Fibroblast of villous mesenchyme (primary cell): ENCODE measurements at regions not wholly inside any gene's neighbourhood (a gene's known extent, or its start where the extent isn't known, plus 50 kb on each side); places are given as distances from the start of the nearest gene placed in this dataset. TPM values are rescaled to one million over a fixed set of nuclear protein-coding genes. Genes with fewer than 3 reads are reported as not detected.

Experiments used
- DNase-seq: peaks from one replicate; pipeline ENCODE4 v3.0.0-alpha.2; 2010; ENCODE audit warnings: low read depth
- H3K4me3 ChIP-seq: 2 replicates; pipeline ENCODE4 v1.5.1; 2011; ENCODE audit warnings: low read depth, mild to moderate bottlenecking, low read length
- small RNA-seq: library from RNA; depleted of rRNA; stranded (forward); fragments of <200 nt; gene quantifications from one replicate; pipeline ENCODE3, GENCODE V24; 2012
- TF ChIP-seq, protein P1 (sequence below): IDR thresholded peaks from 2 replicates; pipeline ENCODE4 v1.5.1; 2012; ENCODE audit warnings: low read depth, mild to moderate bottlenecking, low read length; ENCODE audit not compliant: insufficient read depth

DNA sequence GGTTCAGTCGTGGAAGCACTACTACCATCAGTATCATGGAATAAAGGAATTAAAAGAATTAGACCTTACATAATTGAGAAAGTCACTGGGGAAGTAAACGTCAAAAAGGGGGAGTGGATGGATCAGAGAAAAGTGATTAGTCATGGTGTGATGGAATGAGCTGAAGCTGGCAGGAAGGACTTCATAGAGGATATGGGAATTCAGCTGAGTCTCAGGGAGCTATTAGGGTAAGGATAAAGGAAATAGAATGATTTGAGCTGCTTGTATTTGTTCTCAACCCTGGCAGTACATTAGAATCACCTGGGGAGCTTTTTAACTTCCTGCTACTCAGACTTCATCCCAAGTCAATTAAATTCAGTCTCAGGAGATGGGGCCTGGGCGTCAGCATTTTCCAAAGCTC lies 53.4 kb upstream of the SETBP1 start:
- TF ChIP-seq, protein P1, sequence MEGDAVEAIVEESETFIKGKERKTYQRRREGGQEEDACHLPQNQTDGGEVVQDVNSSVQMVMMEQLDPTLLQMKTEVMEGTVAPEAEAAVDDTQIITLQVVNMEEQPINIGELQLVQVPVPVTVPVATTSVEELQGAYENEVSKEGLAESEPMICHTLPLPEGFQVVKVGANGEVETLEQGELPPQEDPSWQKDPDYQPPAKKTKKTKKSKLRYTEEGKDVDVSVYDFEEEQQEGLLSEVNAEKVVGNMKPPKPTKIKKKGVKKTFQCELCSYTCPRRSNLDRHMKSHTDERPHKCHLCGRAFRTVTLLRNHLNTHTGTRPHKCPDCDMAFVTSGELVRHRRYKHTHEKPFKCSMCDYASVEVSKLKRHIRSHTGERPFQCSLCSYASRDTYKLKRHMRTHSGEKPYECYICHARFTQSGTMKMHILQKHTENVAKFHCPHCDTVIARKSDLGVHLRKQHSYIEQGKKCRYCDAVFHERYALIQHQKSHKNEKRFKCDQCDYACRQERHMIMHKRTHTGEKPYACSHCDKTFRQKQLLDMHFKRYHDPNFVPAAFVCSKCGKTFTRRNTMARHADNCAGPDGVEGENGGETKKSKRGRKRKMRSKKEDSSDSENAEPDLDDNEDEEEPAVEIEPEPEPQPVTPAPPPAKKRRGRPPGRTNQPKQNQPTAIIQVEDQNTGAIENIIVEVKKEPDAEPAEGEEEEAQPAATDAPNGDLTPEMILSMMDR: no peak
- peak; percentile 36 for DNase-seq
- H3K4me3 ChIP-seq: no peak overlapping the region

- H3K4me3 ChIP-seq: no peak overlapping the region
- TF ChIP-seq, protein P1: no peak
- no peak for DNase-seq
Observed at GRCh38 chr18:44629406-44629805, 51.3 kb upstream of the SETBP1 start.

- no peak for DNase-seq
- H3K4me3 ChIP-seq: no peak overlapping the region
- TF ChIP-seq, protein P1: no peak
Observed at GRCh38 chr18:44630118-44630517, 50.6 kb upstream of the SETBP1 start.

Small RNA genes in the stretch of these regions (small RNA-seq; reads per million reads assigned to genes)
- gene RNA5SP455: not detected
